ENCODE measurements at regions not wholly inside any gene's neighbourhood (a gene's known extent, or its start where the extent isn't known, plus 50 kb on each side); places are given as distances from the start of the nearest gene placed in this dataset.

DNA sequence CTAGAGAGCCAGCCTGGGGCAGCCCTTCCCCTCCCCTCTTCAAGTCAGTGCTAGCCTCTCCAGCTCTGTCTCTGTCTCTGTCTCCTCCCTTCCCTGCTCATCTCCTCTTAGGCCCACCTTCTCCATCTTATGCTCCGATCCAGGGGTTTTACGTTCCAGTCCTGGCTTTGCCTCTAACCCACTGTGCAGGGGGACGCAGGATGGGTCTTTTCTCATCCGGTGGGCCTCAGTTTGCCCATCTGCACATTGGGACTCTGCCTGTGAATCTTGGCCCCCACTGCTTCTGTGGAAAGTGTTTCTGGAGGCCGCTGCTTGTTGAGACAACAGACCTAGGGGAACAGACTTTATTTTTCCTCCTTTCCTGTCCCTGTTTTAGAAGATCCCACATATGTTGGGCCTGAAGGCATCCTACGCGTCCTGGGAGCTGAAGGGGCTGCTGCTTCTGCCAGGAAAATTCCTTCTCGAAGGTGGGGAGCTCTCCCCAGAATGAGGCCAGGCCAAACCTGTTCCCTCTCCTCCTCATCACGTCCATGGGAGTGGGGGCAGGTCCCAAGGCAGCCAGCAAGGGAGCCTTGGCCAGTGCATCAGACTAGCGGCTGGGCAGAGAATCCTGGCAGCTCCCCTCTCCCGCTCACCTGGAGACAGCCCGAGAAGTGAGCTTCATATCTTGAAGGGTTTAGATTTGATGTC is 99.5 kb upstream of the CSF3R start:
- no peak for DNase-seq

- no peak for DNase-seq
These were observed 97.8 kb upstream of the CSF3R start for GRCh38 chr1:36580524-36580923.

DNA sequence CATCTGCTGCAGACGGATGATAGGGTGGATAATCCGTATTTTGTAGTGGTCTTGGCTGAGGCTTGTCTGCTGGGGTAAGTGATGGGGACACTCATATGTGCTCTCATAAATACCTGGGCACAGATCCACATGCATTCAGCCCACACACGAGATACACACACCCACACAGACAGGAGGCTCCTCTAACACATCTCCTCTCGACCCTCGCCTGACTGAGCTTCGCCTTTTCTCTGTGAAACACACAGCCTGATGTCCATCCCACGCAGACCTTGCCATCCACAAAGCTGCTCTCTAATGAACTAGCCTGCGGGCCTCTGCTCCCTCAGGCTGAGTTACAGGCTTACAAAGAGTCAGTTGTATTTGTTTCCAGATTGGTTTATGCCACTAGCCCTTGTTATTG is 96.3 kb upstream of the CSF3R start:
- no peak for DNase-seq

GRCh38 chr1:36576551-36577110 is 93.9 kb upstream of the CSF3R start:
- DNase-seq = no peak

GRCh38 chr1:36576118-36576517 is 93.4 kb upstream of the CSF3R start:
- peak in 44 of 56 donors; percentile 1 to 67 (median 18) for DNase-seq

- no peak for DNase-seq
These were observed 90.7 kb upstream of the CSF3R start for GRCh38 chr1:36573445-36573844.

GRCh38 chr1:36572906-36573305 is 90.2 kb upstream of the CSF3R start:
- no peak for DNase-seq

DNA sequence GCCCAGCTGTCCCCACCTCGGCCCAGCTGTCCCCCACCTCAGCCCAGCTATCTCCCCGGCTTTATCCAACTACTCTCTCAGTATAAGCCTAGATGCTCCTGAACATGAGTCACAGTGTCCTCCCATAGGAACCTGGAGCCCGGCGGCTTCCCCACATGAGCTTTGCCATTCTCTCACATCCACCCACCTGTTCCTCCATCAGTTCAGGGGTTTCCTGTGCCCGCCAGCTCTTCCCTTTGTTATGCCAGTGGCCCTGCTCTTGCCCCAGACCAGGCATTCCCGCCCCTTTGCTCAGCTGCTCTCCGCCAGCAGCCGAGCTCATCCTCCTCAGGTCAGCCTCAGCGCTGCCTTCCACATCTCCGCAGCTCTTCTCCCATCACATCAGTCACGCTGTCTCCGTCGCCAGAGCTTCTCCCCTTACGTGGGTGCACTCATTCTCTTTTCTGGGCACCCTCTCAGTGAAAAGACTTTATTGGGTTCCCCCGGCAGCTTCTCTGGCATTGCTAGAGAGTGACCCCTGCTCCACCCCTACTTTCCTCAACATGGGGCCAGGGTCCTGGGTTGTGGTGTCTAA is 89.5 kb upstream of the CSF3R start:
- no peak for DNase-seq

DNA sequence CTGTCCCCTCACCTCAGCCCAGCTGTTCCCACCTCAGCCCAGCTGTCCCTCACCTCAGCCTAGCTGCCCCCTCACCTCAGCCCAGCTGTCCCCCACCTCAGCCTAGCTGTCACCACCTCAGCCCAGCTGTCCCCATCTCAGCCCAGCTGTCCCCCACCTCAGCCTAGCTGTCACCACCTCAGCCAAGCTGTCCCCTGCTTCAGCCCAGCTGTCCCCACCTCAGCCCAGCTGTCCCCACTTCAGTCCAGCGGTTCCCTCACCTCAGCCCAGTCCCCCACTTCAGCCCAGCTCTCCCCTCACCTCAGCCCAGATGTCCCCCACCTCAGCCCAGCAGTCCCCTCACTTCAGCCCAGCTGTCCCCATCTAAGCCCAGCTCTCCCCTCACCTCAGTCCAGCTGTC is 88.4 kb upstream of the CSF3R start:
- no peak for DNase-seq

DNA sequence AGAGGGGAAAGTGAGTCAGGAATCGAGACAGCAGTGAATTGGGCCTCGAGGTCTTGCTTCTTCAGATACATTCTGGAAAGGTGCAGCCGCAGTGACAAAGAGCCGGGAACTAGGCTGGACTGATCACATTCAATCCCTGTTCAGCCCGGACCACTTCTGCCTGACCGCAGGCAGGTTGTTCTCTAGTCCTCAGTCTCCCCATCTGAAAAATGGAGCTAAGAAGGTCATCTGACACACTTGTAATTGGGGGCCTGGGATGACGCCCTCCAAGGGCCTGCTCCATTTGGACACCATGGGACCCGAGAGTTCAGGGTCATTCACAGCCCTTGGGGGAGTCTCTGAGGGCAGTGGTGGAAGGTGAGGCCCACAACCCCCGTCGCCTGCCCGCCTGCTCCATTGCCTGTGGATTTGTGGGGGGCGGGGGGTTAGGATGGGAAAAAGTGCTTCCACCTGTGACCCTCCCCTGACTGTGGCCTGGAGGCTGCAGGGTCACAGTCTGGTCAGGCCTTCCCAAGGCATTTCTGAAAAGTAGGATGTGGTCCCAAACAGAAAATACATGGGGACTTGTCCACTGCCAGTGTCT is 87.9 kb upstream of the CSF3R start:
- no peak for DNase-seq

GRCh38 chr1:36570006-36570405 is 87.3 kb upstream of the CSF3R start:
- no peak for DNase-seq

DNA sequence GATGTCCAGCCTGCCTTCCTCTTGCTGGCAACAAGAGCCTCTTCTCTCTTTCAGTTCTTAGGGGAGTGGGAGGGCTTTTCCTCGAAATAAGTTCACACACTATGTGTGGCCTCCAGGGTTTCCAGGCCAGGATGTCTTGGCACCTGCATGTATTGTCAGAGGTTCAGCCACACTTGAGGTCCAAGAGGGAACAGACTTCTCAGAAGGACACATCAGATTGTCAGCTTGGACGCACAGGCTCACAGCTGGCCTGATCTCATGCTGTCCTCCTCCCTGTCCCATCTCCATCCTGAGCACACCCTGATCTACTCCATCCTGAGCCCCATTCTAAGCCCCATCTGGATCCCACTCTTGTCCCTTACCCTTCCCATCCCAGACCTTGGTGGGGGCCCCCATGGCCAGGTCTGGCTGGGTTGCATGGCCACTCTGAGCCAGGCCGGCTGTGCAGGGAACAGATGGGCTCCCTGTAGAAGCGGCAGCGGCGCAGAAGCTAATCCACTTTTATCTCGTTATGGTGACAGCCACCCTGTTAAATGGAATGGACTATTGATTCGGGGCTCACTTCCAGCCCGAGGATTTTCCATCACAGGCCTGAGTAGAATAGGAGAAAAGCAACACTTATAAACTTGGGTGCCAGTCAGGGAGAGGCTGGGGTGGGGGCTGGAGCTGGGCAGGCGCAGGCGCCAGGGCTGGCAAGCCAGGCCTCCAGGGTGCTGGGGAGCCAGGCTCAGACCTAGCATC is 85.1 kb upstream of the CSF3R start:
- DNase-seq = no peak

DNA sequence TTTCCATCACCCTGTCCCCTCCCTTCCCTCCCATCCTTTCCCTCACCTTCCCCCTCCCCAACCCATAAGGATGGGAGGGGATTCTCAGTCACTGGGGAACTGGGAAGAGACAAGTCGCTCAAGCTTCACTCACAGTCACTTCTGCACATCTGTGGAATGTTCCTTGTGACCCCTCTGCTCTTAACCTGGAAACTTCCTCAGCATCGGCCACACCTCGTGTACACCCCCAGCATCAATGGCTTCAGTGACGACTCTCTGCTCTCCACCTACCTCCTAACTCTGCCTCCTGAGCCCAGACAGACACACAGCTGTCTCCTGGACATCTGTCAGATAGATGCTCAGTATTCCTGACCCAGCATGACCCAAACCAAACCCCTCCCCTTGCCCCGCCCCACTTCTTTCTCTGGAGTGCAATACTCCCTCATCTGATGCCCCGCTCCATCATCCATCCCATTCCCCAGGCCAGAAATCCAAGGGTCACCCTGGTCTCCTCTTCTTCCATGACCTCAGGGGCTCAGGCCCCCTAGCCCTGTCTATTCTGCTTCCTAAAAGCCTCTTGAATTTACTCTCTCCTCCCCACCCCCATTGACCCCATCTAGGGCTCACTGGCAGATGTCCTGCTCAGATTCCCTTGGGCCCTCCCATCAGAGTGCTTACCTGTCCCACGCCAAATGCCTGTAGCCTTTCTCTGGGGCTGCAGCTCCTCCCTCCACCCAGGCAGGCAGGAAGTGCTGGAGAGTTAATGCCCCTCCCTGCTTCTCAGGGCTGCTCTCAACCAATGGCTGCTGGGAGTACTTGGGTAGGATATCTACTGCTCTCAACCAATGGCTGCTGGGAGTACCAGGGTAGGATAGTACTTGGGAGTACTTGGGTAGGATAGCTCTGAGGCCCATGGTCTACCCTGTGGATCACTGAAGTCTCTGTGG is 83.1 kb upstream of the CSF3R start:
- DNase-seq = no peak

- no peak for DNase-seq
These were observed 79.5 kb upstream of the CSF3R start for GRCh38 chr1:36562181-36562685.

GRCh38 chr1:36561361-36561724 is 78.6 kb upstream of the CSF3R start:
- DNase-seq = no peak

DNA sequence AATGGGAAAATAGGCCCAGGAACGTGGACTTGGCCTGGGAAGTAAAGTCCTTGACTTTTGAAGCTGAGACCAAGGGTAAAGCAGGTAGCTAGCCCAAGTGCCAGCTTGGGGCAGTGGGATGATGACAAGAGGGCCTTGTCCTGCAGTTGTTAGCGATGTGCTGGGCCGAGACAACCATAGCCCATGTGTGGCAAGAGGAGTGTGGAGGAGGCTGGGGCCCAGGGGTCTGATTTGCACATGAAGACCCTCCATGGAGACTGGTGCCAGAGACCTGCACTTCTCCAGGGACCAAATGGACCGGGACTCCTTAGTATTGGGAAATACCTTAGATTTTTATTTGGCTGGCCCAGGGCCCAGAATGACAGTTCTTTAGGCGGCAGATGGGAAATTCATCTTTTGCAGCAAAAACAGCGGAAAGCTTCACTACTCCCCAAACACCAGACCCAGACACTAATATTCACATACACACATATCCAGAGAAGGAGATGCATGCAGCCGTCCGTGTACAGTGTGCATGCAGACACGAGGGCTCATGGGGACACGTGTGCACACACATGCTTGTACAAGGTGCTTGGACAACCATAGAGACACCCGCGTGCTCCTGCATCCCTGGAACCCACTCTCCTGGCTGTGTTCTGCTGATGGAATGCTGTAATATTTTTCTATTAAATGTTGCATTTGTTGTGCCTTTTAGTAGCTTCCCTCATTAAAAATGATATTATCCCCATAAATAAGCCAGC is 78.1 kb upstream of the CSF3R start:
- DNase-seq = no peak

GRCh38 chr1:36560177-36560576 is 77.5 kb upstream of the CSF3R start:
- DNase-seq = no peak

DNA sequence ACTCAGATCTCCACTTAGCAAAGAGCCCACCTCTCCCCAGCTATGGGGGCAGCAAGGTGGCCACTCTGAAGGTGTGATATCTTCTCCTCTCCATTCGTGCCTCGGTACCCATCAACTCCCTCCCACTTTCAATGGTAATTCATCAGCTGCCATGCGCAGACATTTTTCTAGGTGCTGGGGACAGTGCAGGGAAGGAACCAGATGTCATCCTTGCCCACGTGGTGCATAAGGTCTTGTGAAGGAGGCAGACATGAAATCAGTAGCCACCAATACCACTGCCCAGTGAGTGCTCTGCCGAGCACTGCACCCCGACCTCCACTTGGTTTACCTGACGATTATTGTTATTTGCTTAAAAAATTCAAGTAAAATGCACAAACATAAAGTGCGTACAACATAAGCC is 76.3 kb upstream of the CSF3R start:
- DNase-seq = no peak

DNA sequence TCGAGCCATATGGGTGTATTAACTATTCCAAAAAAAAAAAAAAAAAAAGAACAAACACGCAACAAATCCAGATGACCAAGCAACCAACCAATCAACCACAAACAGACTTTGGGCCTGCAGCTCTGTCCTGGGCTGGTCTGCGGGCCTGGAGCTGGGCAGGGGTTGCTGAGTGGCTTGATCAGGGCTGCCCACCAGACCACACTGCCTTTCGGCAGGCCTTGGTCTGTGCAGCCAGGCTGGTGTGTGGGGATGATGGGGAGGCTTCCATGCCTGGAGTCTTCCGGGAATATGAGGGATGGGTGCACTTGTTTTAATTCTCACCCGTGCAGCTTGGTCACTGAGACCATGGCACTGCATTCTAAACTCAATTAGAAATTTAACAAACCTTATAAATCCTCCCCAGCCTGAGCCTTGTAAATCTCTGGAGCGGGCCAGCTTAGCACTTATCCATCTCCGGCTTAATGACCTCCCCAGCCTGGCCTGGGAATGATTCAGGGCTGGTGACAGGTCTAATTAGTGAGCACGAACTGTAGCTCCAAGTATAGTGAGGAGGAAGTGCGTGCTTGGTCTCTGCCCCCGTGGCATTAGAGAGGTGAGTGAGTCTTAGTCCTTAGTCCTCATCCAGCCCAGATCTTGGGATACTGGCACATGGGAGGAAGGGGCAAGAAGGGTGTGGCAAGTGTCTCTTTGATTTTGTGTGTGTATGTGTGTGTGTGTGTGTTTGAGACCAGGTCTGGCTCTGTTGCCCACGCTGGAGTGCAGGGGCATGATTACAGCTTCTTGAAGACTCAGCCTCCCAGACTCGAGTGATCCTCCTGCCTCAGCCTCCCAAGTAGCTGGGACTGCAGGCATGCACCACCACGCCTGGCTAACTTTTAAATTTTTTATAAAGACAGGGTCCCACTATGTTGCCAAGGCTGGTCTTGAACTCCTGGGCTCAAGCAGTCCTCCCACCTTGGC is 74.6 kb upstream of the CSF3R start:
- DNase-seq = no peak

Measured in nucleus accumbens (tissue), 56 donors.